ENCODE measurements at regions not wholly inside any gene's neighbourhood (a gene's known extent, or its start where the extent isn't known, plus 50 kb on each side); places are given as distances from the start of the nearest gene placed in this dataset.

DNA sequence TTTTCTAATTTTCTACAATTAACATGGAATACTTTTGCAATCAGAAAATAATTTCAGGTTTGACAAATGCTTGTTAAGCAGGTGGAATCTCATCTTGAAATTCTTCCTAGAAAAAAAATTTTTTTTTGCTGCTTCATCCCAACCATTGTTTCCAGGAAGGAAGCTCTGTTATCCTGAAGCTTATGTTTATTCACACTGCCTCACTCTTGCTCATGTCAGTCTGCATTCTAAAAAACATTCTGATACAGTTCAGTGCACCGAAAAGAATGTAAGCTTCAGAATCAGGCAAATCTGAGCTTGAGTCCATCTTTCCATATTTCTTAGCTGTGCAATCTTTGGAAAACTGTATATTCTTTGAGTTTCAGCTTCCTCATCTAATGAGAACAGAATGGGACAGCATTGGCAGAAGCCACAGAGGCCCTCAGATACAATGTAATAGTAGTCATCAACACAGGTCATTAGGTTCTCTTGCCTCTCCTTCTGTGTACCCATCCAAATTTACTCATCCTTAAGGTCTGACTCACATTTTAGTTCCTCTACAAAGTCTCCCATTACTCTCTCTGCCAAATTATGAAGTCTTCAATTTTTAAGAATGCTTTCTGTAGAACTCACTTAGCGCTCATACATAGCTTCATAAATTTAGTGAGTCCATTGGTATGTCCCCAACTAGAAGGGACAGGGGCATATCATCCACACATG, 881.8 kb upstream of the NR2F2 start:
- H3K27me3 ChIP-seq (ENCODE audit: insufficient read depth, low read length), result no peaks in the 10 kb centered on the region
- ChIA-PET CTCF (ENCODE audit: partially characterized antibody) (no interaction called here), POLR2A (ENCODE audit: partially characterized antibody) (no interaction called here)
- no peak overlapping the region for H3K4me3 ChIP-seq (ENCODE audit: low read length in 2 of 2)
- Mint-ChIP-seq H3K27me3 (no peaks in the 10 kb centered on the region), H3K4me3 (no peak overlapping the region), H3K27ac (no peak overlapping the region), H3K36me3 (no peaks in the 10 kb centered on the region), H3K4me1 (peaks cover 10 to 18% (median 14%) of the 10 kb centered on the region in 4 donors), H3K9me3 (peaks cover 0 to 4% (median 0%) of the 10 kb centered on the region in 8 donors)
- intact Hi-C loops (cut with micrococcal nuclease), result no loop called here
- H3K4me1 ChIP-seq (ENCODE audit: insufficient read depth, low read length), result peaks cover 16% of the 10 kb centered on the region
- DNase-seq, result no peak
- no peaks in the 10 kb centered on the region for H3K36me3 ChIP-seq (ENCODE audit: insufficient read depth, low read length)
- no peak overlapping the region for H3K27ac ChIP-seq (ENCODE audit: low read depth, low read length)
- H3K9me3 ChIP-seq (ENCODE audit: control insufficient read depth in 1 of 2, low read length in 2 of 2), result no peaks in the 10 kb centered on the region

DNA sequence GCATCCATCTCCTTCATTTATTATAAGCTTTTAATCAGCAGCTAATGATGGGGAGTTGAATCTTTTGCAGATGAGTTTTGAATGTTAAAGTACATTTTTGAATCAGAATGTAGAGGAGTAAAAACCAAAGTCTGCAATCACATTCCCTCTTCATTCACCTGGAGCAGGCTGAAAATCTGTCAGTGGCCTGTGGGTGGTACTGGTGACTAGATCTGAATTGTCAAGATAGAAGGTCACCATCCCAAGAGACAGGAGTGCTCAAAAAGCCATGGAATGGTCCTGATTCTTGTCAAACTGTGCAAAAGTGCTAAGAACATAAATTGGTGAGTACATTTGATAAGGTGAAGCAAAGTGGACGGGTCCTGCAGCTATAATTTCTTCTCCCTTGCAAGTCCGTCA, 881.3 kb upstream of the NR2F2 start:
- no peaks in the 10 kb centered on the region for H3K36me3 Mint-ChIP-seq
- H3K4me1 ChIP-seq (ENCODE audit: insufficient read depth, low read length), result peaks cover 16% of the 10 kb centered on the region
- no peak overlapping the region for H3K27ac ChIP-seq (ENCODE audit: low read depth, low read length)
- POLR2A ChIA-PET (ENCODE audit: partially characterized antibody), result no interaction called here
- H3K27ac Mint-ChIP-seq, result no peak overlapping the region
- no peaks in the 10 kb centered on the region for H3K36me3 ChIP-seq (ENCODE audit: insufficient read depth, low read length)
- H3K9me3 Mint-ChIP-seq, result peaks cover 0 to 4% (median 0%) of the 10 kb centered on the region in 8 donors
- no peaks in the 10 kb centered on the region for H3K27me3 Mint-ChIP-seq
- no peak for DNase-seq
- no peak overlapping the region for H3K4me3 ChIP-seq (ENCODE audit: low read length in 2 of 2)
- H3K4me1 Mint-ChIP-seq, result peaks cover 10 to 18% (median 14%) of the 10 kb centered on the region in 4 donors
- CTCF ChIA-PET (ENCODE audit: partially characterized antibody), result no interaction called here
- no peaks in the 10 kb centered on the region for H3K9me3 ChIP-seq (ENCODE audit: control insufficient read depth in 1 of 2, low read length in 2 of 2)
- H3K4me3 Mint-ChIP-seq, result no peak overlapping the region
- intact Hi-C loops (cut with micrococcal nuclease), result no loop called here
- no peaks in the 10 kb centered on the region for H3K27me3 ChIP-seq (ENCODE audit: insufficient read depth, low read length)

DNA sequence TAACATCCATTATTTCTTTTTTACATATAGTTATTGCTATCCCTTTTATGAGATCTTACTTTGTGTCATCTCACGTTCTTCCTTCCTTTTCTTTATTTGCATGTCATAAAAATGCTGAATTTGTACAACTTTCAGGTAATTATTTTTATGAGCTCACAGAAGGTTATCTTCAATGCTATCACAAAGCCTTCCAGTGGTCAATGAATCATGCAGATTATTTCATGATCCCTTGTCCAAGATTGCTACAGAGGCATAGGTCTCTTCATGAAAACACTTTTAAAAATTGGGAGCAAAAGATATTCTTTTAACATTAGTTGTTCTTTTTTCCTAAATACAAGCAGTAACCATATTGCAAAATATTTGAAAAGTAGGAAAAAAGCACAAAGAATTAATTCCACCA, 880.1 kb upstream of the NR2F2 start:
- H3K36me3 ChIP-seq (ENCODE audit: insufficient read depth, low read length), result no peaks in the 10 kb centered on the region
- Mint-ChIP-seq H3K4me3 (no peak overlapping the region), H3K27me3 (no peaks in the 10 kb centered on the region), H3K27ac (no peak overlapping the region), H3K4me1 (peaks cover 12 to 25% (median 19%) of the 10 kb centered on the region in 4 donors), H3K36me3 (no peaks in the 10 kb centered on the region), H3K9me3 (peaks cover 0 to 10% (median 0%) of the 10 kb centered on the region in 8 donors)
- no peak overlapping the region for H3K4me3 ChIP-seq (ENCODE audit: low read length in 2 of 2)
- H3K27me3 ChIP-seq (ENCODE audit: insufficient read depth, low read length), result no peaks in the 10 kb centered on the region
- ChIA-PET POLR2A (ENCODE audit: partially characterized antibody) (no interaction called here), CTCF (ENCODE audit: partially characterized antibody) (no interaction called here)
- H3K27ac ChIP-seq (ENCODE audit: low read depth, low read length), result no peak overlapping the region
- no peaks in the 10 kb centered on the region for H3K9me3 ChIP-seq (ENCODE audit: control insufficient read depth in 1 of 2, low read length in 2 of 2)
- intact Hi-C loops (cut with micrococcal nuclease), result no loop called here
- DNase-seq, result no peak
- H3K4me1 ChIP-seq (ENCODE audit: insufficient read depth, low read length), result peaks cover 18% of the 10 kb centered on the region

DNA sequence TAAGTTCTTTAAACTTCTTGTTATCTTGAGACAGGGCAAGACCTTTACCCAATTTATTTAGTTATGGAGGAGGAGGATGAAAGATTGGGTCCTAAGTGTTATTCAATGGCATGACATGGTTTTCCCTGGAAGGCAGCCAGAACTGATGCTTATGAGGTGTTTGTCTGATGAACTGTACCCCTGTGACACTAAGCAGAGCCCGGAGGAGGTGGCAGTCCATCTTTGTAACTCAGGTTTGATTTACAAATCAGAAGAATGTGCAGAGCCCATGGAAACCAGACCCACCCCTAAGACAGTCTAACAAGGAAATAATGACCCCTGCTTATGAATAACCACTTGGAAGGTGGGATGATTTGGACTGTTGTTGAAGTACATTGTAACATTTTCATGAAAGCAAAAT, 878.6 kb upstream of the NR2F2 start:
- intact Hi-C loops (cut with micrococcal nuclease), result no loop called here
- no peak overlapping the region for H3K27ac Mint-ChIP-seq
- ChIA-PET CTCF (ENCODE audit: partially characterized antibody) (no interaction called here), POLR2A (ENCODE audit: partially characterized antibody) (no interaction called here)
- Histone ChIP-seq H3K4me3 (ENCODE audit: low read length in 2 of 2) (no peak overlapping the region), H3K27ac (ENCODE audit: low read depth, low read length) (no peak overlapping the region), H3K36me3 (ENCODE audit: insufficient read depth, low read length) (no peaks in the 10 kb centered on the region), H3K4me1 (ENCODE audit: insufficient read depth, low read length) (peaks cover 15% of the 10 kb centered on the region), H3K27me3 (ENCODE audit: insufficient read depth, low read length) (no peaks in the 10 kb centered on the region), H3K9me3 (ENCODE audit: control insufficient read depth in 1 of 2, low read length in 2 of 2) (no peaks in the 10 kb centered on the region)
- no peaks in the 10 kb centered on the region for H3K36me3 Mint-ChIP-seq
- peaks cover 12 to 32% (median 20%) of the 10 kb centered on the region in 4 donors for H3K4me1 Mint-ChIP-seq
- H3K27me3 Mint-ChIP-seq, result no peaks in the 10 kb centered on the region
- DNase-seq, result no peak
- peaks cover 0 to 10% (median 0%) of the 10 kb centered on the region in 8 donors for H3K9me3 Mint-ChIP-seq
- no peak overlapping the region for H3K4me3 Mint-ChIP-seq

DNA sequence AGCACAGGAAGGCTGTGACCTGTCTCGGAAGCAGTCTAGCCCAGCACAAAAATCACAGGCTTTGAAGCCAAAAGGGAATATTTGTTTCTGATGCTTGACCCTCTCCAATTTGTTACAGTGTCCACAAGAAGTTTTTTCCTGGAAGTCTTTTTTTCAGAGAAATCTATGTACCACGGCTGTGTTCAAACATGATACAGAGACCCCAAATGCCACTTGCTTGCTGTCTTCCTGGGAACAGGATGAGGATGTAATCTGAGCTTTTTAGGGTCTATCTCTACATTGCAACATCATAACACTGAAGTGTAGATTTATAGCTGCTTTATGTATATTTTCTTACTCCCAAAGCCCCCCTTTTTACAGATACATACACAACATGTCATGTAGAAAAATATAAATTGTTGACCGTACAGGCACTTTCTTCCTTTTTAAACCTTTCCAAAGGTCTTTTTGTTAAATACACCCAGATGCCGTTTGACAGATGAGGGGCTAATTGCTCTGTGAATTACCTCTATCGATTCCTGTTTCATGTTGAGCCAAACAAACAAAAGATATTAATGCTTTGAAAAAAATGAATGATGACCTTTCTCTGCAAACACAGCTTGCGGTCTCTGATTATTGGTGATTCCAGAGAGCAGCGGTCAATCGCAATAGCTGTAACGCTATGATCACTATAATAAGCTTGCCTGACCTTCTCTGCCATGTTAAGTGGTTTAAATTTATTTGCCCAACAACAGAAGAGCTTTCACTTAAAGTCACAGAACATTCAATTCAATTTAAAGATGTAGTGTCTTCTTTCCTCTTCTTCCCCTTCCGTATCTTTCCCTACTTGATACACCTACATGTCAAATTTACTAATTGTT, 875.9 kb upstream of the NR2F2 start:
- Histone ChIP-seq H3K36me3 (ENCODE audit: insufficient read depth, low read length) (no peaks in the 10 kb centered on the region), H3K27ac (ENCODE audit: low read depth, low read length) (no peak overlapping the region), H3K9me3 (ENCODE audit: control insufficient read depth in 1 of 2, low read length in 2 of 2) (no peaks in the 10 kb centered on the region), H3K4me3 (ENCODE audit: low read length in 2 of 2) (no peak overlapping the region), H3K27me3 (ENCODE audit: insufficient read depth, low read length) (no peaks in the 10 kb centered on the region), H3K4me1 (ENCODE audit: insufficient read depth, low read length) (peaks cover 6% of the 10 kb centered on the region)
- intact Hi-C loops (cut with micrococcal nuclease), result no loop called here
- ChIA-PET POLR2A (ENCODE audit: partially characterized antibody) (no interaction called here), CTCF (ENCODE audit: partially characterized antibody) (no interaction called here)
- Mint-ChIP-seq H3K27me3 (no peaks in the 10 kb centered on the region), H3K4me1 (peaks cover 7 to 22% (median 15%) of the 10 kb centered on the region in 4 donors), H3K4me3 (peak overlapping the region in 1 of 8 donors; percentile 24), H3K9me3 (peaks cover 0 to 6% (median under 1%) of the 10 kb centered on the region in 8 donors), H3K27ac (no peak overlapping the region), H3K36me3 (no peaks in the 10 kb centered on the region)
- no peak for DNase-seq

DNA sequence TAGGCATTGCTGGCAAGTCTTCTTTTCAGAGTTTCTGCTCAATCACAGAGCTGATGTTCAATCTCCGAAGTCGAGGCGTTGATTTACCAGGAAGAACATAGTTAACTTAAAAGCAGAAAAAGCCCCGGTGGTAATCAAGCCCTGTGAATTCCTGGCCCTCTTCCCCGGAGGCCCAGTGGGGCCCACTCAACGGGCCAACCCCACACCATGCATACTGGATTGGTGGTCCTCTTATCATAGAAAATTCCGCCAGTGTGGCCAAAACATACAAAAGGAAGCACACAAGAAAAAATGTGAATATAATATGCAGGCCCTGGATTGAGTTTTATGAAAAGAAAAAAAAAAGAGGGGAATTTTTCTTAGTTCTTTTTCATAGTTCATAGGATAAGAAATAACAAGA, 873.0 kb upstream of the NR2F2 start:
- Histone ChIP-seq H3K9me3 (ENCODE audit: control insufficient read depth in 1 of 2, low read length in 2 of 2) (no peaks in the 10 kb centered on the region), H3K27ac (ENCODE audit: low read depth, low read length) (no peak overlapping the region), H3K4me1 (ENCODE audit: insufficient read depth, low read length) (peaks cover 6% of the 10 kb centered on the region), H3K36me3 (ENCODE audit: insufficient read depth, low read length) (no peaks in the 10 kb centered on the region), H3K27me3 (ENCODE audit: insufficient read depth, low read length) (no peaks in the 10 kb centered on the region), H3K4me3 (ENCODE audit: low read length in 2 of 2) (no peak overlapping the region)
- Mint-ChIP-seq H3K27ac (no peak overlapping the region), H3K4me3 (no peak overlapping the region), H3K4me1 (peaks cover 7 to 22% (median 15%) of the 10 kb centered on the region in 4 donors), H3K27me3 (no peaks in the 10 kb centered on the region), H3K36me3 (no peaks in the 10 kb centered on the region), H3K9me3 (peaks cover 0 to 10% (median under 1%) of the 10 kb centered on the region in 8 donors)
- ChIA-PET CTCF (ENCODE audit: partially characterized antibody) (no interaction called here), POLR2A (ENCODE audit: partially characterized antibody) (interaction anchor here (0.7 kb wide), 1 partner anchor 10 kb away, joined by 3 read pairs; no protein-coding TSS in a partner anchor)
- no peak for DNase-seq
- intact Hi-C loops (cut with micrococcal nuclease), result no loop called here

DNA sequence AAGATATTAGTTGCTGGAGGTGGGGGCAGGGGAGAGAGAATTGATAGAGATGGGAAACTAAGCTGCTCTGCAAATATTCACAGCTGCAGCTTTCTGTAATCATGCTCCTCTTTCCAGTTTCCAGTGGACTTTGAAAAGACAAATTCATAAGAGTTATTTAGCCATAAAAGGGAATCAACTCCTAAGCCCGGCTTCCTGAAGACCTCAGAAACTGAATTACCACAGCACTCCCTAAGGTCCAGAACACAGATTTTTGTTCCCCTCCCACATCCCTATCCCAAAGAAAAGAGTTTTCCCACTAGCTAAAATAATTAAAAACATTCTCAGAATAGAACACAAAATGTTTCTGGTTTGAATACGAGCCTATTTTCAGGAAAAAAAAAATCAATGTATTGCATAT, 871.8 kb upstream of the NR2F2 start:
- no peak for DNase-seq
- Histone ChIP-seq H3K4me1 (ENCODE audit: insufficient read depth, low read length) (peaks cover 6% of the 10 kb centered on the region), H3K4me3 (ENCODE audit: low read length in 2 of 2) (no peak overlapping the region), H3K36me3 (ENCODE audit: insufficient read depth, low read length) (no peaks in the 10 kb centered on the region), H3K27ac (ENCODE audit: low read depth, low read length) (no peak overlapping the region), H3K27me3 (ENCODE audit: insufficient read depth, low read length) (no peaks in the 10 kb centered on the region), H3K9me3 (ENCODE audit: control insufficient read depth in 1 of 2, low read length in 2 of 2) (no peaks in the 10 kb centered on the region)
- Mint-ChIP-seq H3K27ac (no peak overlapping the region), H3K4me1 (peaks cover 7 to 22% (median 15%) of the 10 kb centered on the region in 4 donors), H3K4me3 (no peak overlapping the region), H3K9me3 (peaks cover 0 to 11% (median under 1%) of the 10 kb centered on the region in 8 donors), H3K36me3 (no peaks in the 10 kb centered on the region), H3K27me3 (peaks cover 0 to 1% of the 10 kb centered on the region in 2 donors)
- CTCF ChIA-PET (ENCODE audit: partially characterized antibody), result no interaction called here
- intact Hi-C loops (cut with micrococcal nuclease), result no loop called here
- POLR2A ChIA-PET (ENCODE audit: partially characterized antibody), result no interaction called here

Data from CD4-positive, alpha-beta memory T cell (primary cell).